ENCODE measurements at regions not wholly inside any gene's neighbourhood (a gene's known extent, or its start where the extent isn't known, plus 50 kb on each side); places are given as distances from the start of the nearest gene placed in this dataset.

DNA sequence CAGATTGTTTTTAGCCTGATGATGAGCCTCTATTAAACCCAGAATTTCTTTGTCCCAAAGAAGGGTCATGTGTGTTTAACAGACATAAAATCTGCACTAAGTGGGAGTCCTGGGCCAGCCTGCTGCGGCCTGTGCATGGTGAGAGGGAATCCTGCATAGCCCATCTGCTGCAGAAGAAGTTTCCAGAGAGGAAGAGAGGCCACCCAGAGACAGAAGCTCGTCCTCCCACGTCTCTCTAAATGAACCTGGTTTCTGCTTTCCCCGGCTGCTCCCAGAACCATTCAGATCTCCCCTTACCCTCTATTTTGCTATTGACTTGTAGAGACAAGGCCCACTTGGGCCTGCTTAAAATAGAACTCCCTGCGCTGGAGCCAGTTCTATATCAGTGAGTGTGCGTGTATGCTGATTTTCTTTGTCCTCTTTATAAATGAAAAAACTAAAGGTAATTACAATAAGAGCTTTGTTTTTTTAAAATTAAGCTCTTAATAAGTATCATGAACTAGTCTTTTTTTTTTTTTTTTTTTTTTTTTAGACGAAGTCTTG, 142.8 kb upstream of the RAB4A start:
- H3K4me1 ChIP-seq = no peaks in the 10 kb centered on the region
- intact Hi-C loops (cut with DNase I) = no loop called here

GRCh38 chr1:229129301-229130027, 141.4 kb upstream of the RAB4A start:
- Histone ChIP-seq H3K27me3 (no peaks in the 10 kb centered on the region), H3K36me3 (no peaks in the 10 kb centered on the region), H3K9me3 (no peaks in the 10 kb centered on the region), H3K4me3 (no peak overlapping the region), H3K4me1 (no peaks in the 10 kb centered on the region), H3K27ac (no peak overlapping the region)
- no peak for DNase-seq
- intact Hi-C loops (cut with DNase I) = no loop called here
- 60 to 62% methylated on average over 17 of the region's 17 CpGs for WGBS, 2 donors
- no peak for TF ChIP-seq POLR2A (IDR thresholded peaks at IDR 0.05)
- no peak for TF ChIP-seq EP300 (IDR thresholded peaks at IDR 0.05)
- TF ChIP-seq, protein P1, sequence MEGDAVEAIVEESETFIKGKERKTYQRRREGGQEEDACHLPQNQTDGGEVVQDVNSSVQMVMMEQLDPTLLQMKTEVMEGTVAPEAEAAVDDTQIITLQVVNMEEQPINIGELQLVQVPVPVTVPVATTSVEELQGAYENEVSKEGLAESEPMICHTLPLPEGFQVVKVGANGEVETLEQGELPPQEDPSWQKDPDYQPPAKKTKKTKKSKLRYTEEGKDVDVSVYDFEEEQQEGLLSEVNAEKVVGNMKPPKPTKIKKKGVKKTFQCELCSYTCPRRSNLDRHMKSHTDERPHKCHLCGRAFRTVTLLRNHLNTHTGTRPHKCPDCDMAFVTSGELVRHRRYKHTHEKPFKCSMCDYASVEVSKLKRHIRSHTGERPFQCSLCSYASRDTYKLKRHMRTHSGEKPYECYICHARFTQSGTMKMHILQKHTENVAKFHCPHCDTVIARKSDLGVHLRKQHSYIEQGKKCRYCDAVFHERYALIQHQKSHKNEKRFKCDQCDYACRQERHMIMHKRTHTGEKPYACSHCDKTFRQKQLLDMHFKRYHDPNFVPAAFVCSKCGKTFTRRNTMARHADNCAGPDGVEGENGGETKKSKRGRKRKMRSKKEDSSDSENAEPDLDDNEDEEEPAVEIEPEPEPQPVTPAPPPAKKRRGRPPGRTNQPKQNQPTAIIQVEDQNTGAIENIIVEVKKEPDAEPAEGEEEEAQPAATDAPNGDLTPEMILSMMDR (IDR thresholded peaks at IDR 0.05) = no peak
- no peak for TF ChIP-seq POLR2AphosphoS5 (IDR thresholded peaks at IDR 0.05)

More for the DNA sequence above, 142.8 kb upstream of the RAB4A start:
- 81 to 84% methylated on average over 7 of the region's 7 CpGs for WGBS, 2 donors
- no peak overlapping the region for H3K4me3 ChIP-seq
- TF ChIP-seq, protein P1 (IDR thresholded peaks at IDR 0.05) = no peak
- TF ChIP-seq POLR2AphosphoS5 (IDR thresholded peaks at IDR 0.05) (no peak), POLR2A (IDR thresholded peaks at IDR 0.05) (no peak), EP300 (IDR thresholded peaks at IDR 0.05) (no peak)
- H3K9me3 ChIP-seq = no peaks in the 10 kb centered on the region
- no peak overlapping the region for H3K27ac ChIP-seq
- peak; percentile 48 for DNase-seq
- H3K27me3 ChIP-seq = no peaks in the 10 kb centered on the region
- H3K36me3 ChIP-seq = no peaks in the 10 kb centered on the region

DNA sequence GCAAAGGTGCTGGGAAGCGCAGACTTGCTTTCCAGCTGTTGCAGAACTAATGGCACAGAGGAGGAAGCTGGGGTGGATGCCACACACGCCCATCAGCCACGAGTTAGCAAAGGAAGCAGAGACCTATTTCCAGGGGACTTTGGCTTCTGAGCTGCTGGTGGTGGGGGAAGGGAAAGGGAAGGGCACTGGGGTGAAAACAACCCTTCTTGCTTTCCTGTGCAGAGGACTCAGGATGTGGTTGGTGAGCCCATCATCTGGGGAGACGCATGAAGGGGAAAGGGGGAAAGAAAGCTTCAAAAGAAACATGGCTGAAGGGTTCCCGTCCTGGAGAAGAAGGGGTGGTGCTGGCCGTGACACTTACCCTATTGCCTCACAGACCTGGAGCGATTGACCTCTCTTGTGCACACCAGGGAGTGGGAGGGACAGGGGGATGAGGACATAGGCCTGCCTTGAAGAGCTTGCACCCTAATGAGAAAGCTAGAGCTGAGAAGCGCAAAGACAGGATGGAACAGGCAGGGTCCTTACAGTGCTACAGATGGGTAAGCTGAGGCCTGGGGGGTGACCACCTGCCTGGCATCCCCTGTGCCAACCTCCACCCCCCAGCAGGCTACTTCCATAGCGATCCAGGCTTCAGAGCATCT, 140.8 kb upstream of the RAB4A start:
- H3K27ac ChIP-seq = no peak overlapping the region
- H3K9me3 ChIP-seq = no peaks in the 10 kb centered on the region
- no peaks in the 10 kb centered on the region for H3K4me1 ChIP-seq
- TF ChIP-seq POLR2A (IDR thresholded peaks at IDR 0.05) (no peak), POLR2AphosphoS5 (IDR thresholded peaks at IDR 0.05) (no peak), EP300 (IDR thresholded peaks at IDR 0.05) (no peak)
- TF ChIP-seq, protein P1 (IDR thresholded peaks at IDR 0.05) = no peak
- H3K4me3 ChIP-seq = no peak overlapping the region
- H3K36me3 ChIP-seq = no peaks in the 10 kb centered on the region
- DNase-seq = peak; percentile 71
- intact Hi-C loops (cut with DNase I) = no loop called here
- H3K27me3 ChIP-seq = no peaks in the 10 kb centered on the region
- 45 to 50% methylated on average over 9 of the region's 9 CpGs for WGBS, 2 donors

GRCh38 chr1:229131243-229132105, 139.4 kb upstream of the RAB4A start:
- intact Hi-C loops (cut with DNase I) = no loop called here
- WGBS, 2 donors = 11 to 64% methylated on average over 1 of the region's 1 CpG
- TF ChIP-seq POLR2A (IDR thresholded peaks at IDR 0.05) (no peak), EP300 (IDR thresholded peaks at IDR 0.05) (no peak)
- TF ChIP-seq, protein P1 (IDR thresholded peaks at IDR 0.05) = no peak
- no peak overlapping the region for H3K4me3 ChIP-seq
- no peaks in the 10 kb centered on the region for H3K4me1 ChIP-seq
- H3K27ac ChIP-seq = no peak overlapping the region
- H3K36me3 ChIP-seq = no peaks in the 10 kb centered on the region
- no peaks in the 10 kb centered on the region for H3K9me3 ChIP-seq
- H3K27me3 ChIP-seq = no peaks in the 10 kb centered on the region
- DNase-seq = no peak

Data from sigmoid colon (tissue), 6 donors.